ENCODE measurements at regions not wholly inside any gene's neighbourhood (a gene's known extent, or its start where the extent isn't known, plus 50 kb on each side); places are given as distances from the start of the nearest gene placed in this dataset.
A peak's percentile ranks its signal among the peaks of the same experiment; 100 is the strongest.

DNA sequence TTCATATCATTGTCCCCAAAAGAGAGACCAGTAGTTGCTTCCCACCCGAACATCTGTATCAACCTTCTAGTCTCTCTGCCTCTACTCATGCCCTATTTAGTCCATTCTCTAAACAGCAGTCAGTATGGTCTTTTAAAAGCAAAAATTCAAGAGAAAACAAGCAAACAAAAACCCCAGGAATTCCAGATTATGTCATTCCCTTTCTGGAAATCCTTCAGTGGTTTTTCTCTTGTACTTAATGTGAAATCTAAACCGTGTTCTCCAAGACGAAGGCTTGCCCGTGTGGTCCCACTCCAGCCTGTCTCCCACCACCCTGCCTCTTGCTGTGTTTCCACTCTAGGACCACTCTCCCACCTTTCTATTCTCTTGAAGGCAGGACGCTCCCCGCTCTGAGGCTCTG is 90.8 kb downstream of the TMEM30B start:
- DNase-seq: no peak

DNA sequence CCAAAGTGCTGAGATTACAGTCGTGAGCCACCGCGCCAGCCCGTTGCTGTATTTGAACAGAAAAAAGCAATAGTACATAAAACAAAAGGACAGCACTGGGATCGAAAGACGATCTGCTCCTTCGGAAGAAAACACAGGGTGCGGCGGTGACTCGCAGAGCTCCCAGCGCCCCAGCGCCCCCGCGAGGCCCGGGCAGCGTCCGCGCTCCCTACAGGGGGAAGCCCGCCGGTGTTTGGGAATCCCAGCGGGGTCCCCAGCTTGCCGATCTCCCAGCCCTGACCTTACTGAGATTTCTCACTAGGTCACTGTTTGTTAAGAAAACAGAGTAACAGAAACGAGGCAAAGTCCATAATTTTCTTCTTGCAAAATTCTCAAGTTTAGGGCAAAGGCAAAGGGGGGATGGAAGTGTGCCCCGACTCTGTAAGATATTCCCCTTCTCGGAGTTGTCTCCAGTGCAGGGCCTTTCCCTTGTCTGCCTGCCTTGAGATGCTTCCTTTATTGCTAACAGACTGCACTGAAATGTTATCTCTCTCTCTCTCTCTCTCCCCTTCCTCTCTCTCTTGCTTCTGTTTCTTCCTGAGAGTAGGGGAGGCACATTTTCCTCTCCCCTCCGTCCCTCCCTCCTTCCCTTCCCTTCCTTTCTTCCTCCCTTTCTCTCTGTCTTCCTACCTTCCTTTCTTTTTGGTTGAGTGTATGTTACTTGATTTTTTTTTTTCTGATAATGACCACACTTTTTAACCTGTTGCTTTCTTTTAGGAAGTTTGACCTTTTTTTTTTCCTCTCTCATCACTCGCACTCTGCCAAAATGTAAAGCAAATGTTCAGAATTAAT is 91.9 kb downstream of the TMEM30B start:
- DNase-seq: peak; percentile 6

DNA sequence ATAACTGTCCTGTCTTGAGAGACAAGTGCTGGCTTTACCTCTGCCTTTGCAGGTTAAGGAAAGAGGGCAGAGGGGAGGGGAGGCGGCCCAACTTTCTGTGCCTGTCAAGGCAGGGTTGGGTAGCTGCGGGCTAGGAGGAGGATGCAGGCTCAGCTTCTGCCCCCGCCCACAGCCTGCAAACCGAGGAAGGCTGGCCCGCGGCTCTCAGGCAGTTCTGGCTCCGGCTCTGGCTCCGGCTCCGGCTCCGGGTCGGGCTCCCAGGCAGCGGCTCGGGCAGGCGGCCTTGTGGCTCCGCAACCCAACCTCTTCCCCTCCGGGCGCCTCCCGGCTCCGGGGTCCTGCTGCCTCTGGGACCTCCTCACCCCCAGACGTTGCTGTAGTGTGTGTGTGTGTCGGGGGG is 92.9 kb downstream of the TMEM30B start:
- no peak for DNase-seq

DNA sequence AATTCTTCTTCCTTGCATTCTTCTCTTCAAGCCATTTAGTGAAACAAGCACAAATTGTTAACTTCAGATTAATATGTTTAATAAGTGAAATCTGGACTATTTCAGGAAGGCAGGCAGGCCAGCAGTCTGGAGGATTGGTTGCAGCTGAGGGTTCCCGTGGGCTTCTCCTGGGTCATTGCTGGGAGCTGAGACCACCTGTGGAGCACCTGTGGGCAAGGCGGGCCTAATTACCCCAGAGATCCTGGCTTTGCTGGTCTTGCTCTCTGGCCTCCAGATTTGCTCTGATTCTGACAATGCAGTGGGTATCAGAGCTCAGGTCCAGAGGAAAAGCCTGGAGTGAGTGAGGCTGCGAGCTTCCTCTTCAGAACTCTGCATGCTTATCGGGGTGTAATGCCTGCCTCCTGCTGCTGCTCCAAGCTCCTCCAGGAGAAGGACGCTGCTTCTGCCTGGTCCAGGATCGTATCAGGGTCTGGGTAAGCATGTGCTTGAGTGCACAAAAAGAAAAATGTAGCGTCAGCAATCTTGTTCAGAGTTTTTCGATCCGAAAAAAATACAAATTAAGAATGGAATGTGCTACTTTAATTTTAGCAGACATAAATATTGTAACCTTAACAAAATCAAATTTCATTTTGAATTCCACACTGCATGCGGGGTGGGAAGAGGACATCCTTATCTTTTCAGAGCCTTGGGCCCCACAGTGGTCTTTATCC is 93.8 kb downstream of the TMEM30B start:
- no peak for DNase-seq

DNA sequence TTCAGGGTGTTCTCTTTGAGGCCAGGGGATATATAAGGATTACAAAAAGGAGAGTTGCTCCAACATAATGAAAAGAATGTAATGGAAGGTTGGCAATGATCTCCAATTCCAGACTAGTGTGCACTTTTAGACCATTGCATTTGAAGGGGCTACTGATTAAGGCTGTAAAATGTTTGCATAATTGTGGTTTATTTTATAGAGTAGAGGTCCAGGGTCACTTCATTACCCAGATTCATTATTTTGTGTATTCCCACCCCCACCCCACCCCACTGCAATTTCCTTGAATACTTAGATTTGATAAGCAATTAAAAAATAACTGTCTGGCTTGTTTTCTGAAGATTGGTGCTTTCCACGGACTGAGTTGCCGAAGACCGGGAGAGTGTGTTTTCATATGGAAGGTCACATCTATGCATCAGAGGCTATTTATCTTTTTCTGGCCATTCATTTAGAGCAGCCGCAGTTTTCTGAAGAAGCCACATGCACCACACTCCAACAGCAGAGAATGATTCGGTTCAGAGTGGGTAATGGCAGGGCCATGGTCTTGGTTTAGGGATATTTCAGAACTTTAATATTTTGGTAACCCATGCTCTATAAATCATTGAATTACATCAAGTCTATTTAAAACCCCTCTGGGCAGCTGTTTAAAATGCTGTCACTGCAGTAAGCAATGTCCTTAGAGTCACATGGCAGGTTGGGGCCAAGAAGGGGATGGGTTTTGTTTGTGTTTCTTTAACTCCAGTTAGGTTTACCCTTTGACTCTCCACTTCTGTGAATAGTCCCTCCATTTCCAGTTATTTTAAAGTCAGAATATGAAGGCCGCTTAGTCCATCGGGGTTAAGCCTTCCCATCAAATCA is 94.6 kb downstream of the TMEM30B start:
- DNase-seq: no peak

DNA sequence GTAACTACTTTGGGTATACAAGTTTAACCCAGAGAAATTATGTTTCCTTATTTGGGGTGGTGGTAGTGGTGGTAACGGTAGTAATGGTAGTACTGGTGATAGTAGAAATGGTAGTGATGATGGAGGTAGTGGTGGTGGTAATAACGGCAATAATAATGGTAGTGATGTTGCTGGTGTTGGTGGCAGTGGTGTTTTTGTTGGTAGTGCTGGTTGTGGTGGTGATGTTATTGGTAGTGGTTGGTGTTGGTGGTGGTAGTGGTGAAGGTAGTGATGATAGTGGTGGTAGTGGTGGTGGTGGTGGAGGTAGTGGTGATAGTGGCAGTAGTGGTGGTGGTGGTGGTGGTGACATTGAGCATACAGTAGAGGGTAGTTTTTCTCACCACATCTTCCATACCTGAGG is 95.6 kb downstream of the TMEM30B start:
- no peak for DNase-seq

DNA sequence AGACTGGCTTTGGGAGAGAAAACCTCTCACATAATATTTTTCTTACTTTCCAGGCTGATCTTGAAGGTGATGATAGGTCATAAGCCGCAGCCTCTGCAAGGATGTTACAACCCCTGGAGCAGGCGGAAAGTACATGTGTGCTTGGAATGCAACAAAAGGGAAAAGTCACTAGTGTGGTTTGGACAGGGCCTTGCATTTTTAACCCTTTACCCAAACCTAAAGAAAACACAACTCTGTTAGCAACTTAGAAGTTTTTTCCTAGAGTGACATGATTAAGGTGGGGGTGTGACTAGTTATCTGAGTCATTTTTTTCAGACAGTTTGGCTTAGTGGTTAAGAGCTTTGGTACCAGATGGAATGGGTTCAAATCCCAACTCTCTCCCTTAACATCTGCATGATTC is 97.0 kb downstream of the TMEM30B start:
- no peak for DNase-seq

DNA sequence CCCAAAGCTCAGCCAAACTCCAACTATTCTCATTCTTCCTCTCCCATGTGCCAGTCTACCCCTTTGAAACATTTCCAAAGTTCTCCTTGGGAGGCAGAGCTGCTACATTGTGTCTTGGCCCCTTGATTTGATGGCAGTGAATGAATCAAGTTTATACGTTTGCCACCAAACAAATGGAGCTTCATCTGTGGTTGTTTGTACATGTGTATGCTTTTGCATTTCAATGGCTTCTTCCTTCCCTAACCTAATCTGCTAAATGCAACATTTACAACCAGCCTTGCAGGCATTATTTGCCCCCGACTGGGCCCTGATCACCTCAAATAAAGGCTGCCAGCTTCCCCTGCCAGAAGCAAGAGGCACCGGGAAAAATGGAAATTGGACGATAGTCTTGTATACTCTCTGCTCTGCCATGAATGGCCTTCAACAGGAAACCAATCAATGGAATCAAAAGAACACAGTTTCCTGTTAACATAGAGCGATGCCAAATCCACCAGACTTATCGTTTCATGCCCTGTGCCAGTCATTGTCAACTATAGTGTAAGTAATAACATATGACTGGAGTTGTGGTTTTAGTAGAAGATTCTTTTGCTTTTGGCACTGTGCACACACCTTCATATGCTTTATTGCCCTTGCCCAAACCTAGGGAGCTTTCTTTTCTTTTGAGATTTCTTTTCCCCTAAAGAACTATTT is 97.8 kb downstream of the TMEM30B start:
- DNase-seq: no peak

DNA sequence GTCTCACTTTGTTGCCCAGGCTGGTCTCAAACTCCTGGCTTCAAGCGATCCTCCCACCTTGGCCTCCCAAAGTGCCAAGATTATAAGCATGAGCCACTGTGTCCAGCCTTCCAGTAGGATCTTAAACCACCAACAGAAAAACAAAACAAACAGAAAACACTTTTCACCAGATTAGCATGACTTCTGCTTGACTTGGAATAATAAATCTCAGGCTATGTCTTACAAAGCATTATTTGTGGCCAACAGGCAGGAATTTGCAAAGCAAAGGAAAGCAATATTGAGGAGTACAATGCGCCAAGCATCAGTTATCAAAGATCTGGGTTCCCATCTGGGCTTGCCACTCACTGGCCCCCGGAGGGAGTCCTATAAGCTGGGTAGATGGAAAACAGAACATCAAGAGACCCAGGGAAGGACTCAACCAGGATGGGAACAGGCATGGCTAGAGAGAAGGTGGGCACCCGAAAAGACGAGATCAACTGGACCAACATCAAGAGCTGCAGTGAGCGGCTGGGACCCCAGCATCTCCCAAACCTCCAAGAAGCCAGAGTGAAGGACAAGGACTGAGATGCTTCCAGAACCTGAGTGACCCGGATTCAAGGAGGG is 101.2 kb downstream of the TMEM30B start:
- no peak for DNase-seq

DNA sequence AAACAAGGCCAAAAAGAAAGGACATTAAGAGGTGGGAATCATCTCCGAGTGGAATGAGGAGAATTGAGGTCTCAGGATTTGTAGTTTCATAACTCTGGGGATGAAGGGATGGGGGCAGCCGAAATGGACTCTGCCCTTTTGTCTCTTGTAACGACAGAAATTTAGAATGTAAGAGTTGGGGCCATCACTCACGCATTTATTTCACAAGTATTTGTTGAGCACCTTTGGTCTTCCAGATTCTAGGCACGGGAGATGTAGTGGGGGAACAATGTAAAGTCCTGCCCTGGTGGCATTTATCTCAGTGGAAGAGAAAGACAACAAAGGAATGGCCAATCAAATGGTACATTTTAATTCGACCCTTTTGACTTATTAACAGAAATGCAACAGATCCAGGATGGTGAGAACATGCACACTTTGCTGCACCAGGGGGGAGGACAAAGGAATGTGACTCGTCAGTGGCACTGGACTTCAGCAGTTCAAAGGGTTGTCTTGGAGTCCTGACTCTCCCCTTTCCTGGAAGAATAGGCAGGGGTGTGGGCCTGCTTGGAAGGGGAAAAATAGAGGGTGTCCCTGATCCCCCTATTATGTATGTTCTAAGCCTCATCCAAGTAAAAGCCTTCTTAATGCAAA is 102.0 kb downstream of the TMEM30B start:
- no peak for DNase-seq

DNA sequence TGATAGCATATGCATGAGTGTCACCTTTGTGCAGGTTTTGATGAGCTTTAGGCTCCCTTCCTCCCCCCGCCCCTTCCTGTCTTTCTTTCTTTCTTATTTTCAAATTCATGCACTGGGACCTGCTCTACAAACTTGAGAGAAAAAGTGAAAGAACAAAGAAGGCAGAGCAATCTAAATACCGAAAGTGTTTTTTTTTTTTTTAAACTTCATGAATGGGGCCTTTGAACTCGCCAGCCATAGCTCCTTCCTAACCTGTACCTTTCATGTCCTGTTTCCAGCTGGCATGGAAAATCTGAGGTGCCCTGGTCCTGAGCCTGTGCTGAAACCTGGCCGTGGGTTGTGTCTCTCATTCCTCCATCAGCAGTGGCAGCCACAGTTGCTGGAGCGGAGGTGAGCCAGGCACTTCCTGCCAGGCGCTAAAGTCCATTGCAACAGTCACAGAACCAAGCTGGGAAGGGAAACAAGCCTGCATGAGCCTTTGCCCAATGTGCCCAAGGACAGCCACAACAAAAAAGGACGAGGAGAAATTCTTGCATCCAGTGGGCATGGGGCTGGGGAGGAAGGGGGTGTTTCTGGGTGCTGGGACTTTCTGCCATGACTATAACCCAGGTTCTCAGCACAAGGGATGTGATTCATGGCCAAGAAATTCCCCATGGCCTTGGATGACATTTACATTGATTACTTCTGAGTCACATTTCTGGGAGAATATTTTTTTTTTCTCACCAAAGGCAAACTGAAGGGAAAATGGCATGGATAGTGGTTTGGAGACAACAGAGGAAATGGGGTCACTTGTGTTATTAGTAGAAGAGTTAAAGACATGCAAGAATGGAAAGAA is 102.7 kb downstream of the TMEM30B start:
- DNase-seq: no peak

DNA sequence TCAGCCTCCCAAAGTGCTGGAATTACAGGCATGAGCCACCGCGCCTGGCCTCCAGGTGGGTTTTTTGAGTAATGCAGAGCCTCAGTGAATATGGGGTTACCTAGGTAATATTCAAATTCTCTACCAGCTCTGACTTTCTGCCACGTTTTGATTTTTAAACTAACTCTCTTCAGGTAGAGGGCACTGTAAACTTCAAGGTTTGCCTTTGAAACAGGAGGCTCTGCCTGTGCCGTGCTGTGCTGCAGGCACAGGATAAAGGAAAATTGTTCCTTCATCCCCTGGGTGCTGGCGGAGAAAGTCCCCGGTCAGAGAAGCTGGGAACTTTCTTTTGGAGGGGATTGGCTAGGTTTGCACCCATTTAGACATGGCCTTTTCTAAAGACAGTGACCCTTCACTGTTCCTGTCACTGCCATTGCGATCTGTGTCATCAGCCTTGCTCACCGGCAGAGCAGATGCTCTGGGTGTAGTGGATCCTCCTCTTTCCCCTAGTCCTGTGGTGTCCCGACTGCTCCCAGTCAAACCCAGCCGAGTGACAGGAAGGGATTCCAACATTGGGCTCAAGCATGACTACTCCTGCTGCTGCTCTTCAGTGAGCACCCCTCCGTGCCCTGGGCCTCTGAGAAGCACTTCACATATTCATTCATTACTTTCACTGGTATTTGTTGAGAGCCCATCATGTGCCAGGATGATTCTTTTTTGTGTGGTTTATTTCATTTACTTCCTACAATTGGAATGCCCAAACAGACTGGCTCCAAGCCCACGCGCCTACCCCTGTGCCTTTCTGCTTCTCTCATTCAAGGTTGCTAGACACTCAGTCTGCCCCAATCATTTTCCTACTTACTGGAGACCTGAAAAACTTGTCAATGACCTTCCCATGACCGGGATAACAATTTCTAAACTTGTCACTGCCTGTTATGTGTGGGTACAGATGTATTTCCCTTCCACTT is 103.6 kb downstream of the TMEM30B start:
- no peak for DNase-seq

DNA sequence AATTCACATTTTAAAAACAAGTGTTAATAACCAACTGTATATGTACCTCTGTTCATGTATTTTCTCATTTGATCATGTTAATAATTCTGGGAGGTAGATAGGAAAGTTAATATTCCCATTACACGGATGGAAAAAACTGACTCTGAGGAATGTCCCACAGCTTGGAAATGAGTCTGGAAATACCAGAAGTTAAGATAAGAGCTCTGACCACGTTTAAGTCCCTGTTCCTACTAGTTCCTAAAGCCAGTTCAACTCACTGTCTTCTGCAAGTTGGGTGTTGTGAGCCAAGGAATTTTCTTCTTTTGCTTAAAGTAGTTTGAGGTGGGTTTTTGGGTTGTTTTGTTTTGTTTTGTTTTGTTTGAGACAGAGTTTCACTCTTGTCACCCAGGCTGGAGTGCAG is 104.5 kb downstream of the TMEM30B start:
- no peak for DNase-seq

DNA sequence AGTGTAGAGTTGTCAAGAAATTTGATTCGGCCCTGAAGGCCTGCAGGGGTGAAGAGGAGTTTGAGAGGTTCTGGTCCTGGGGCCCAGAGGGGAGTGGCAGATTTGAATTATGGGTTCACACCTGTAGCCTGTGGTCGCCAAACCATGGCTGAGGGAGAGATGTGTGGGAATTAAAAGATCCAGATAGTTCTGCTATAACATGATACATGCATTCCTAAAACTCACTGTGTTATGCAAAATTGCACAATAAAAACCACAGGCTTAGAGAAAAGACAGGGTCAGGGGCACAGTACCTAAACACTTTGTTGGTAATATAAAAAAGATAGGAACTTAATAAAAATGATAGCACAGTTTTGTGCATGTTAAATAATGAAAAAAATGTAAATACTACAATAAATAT is 106.2 kb downstream of the TMEM30B start:
- no peak for DNase-seq

DNA sequence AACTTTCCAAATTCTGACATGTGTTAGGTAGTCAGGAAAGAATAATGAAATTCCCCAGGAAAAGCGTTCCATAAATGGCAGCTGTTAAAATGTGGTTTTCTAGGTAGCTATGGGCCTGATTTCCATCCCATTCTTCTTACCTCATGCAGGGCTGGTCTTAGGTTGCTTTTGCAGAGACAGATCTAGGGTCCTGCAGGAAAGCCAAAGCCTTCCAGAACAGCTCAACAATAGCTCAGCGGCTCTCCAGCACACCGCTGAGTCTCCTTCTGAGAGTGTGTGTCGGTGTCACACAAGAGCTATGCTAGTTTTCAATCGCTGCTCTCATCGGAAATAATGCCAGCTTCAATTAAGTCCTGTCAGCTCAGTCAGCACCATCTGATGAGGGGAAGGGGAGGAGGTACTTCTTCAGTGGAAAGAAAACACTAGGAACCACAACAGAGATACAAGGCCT is 106.7 kb downstream of the TMEM30B start:
- no peak for DNase-seq

DNA sequence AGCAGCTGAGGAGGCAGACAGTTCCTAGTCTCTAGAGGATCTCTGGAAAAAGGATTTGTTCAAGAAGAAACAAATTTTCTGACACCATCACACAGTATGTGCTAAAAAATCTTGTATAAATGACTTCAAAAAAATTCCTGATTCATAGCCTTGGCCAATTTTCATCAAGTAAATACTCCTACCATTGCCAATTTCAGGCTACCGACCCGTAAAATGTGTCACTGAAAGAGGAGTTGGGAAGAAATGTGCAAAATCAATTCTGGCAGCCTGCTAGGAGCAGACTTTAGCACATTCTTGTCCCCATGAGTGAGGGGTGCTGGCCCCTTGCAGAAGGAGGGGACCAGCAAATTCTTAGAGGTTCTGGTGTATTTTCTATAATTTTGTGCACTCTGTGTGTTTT is 109.4 kb downstream of the TMEM30B start:
- DNase-seq: no peak

DNA sequence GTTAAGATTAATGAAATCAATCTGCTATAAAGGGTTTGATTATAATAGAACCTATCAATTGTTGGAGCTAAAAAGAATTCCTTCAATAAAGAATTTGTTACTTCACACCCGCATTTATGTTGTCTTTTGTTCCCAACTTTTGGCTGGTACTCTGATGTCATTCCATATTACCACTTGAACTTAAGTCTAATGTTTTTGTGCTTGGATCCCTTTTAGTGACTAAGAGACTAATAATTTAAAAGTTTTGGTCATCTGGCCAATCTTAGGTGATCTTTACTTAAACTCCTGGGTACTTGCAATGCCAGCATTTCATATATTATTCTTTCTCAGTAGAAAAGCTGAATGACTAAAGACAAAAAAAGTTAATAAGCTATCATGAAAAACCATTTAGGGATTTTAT is 113.0 kb downstream of the TMEM30B start:
- DNase-seq: no peak

DNA sequence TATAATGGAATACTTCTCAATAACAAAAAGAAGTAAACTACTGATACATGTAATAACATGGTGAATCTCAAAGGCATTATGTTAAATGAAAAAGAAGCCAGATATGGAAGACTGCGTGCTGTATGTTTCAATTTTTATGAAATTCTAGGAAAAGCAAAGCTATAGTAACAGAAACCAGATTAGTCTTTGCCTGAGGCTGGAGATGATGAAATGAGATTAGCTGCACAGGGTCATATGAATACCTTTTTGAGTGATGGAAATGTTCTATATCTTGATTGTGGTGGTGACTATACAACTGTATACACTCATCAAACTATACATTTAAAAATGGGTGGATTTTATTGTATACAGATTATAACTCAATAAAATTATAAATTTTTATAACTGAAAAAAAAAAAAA is 113.5 kb downstream of the TMEM30B start:
- no peak for DNase-seq

DNA sequence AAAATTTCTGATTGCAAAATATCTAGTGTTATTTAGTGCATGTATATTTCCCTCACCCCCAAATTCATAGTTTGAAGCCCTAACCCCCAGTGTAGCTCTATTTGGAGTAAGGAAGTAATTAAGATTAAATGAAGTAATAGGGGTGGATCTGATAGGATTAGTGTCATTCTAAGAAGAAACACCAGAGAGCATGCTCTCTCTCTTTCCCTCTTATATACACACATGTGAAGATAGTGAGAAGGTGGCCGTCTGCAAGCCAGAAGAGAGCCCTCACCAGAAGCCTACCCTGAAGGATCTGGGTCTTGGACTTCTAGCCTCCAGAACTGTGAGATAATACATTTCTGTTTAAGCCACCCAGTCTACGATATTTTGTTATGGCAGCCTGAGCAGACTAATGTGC is 120.3 kb downstream of the TMEM30B start:
- DNase-seq: no peak

DNA sequence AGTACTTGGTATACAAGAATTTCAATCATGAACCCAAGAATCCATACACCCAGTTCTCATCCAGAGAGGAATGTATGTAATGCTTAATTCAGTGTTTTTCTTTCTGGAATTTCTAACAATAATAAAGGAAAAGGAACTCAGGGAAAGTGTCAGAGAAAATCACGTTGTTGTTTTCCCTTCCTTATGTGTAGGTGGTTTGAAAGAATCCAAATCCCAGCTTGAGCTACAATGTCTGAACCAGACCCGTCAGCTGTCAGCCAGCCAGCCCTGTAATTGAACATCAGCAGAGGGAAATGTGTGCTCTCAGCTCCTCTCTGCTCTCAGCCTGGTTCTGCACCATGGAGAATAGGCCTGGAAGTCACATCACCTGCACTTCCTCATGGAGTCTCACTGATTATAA is 126.5 kb downstream of the TMEM30B start:
- no peak for DNase-seq

All from CD4-positive, alpha-beta T cell treated with Interleukin-10 for 1 hour (primary cell).